22Rv1 (cell line): ENCODE measurements at regions not wholly inside any gene's neighbourhood (a gene's known extent, or its start where the extent isn't known, plus 50 kb on each side); places are given as distances from the start of the nearest gene placed in this dataset.

Source experiments
- CTCF ChIP-seq: fragments of 450-650 bp; IDR thresholded peaks from 2 replicates; pipeline ENCODE4 v1.5.1; 2017; ENCODE audit warnings: mild to moderate bottlenecking
- ZFX ChIP-seq: fragments of 450-650 bp; IDR thresholded peaks from 2 replicates; pipeline ENCODE4 v1.6.1; 2017; ENCODE audit warnings: antibody characterized with exemption, borderline replicate concordance

GRCh38 chr14:76705214-76705613, 56.1 kb upstream of the VASH1 start:
- TF ChIP-seq CTCF (no peak), ZFX (no peak)
